GM20000 (cell line): ENCODE measurements at regions not wholly inside any gene's neighbourhood (a gene's known extent, or its start where the extent isn't known, plus 50 kb on each side); places are given as distances from the start of the nearest gene placed in this dataset.

ENCODE experiments used
- DNase-seq: peaks from one replicate; pipeline ENCODE4 v3.0.0; 2012; ENCODE audit warnings: low spot score
- CTCF ChIP-seq: IDR thresholded peaks from 2 replicates; pipeline ENCODE4 v1.5.1; 2012; ENCODE audit warnings: mild to moderate bottlenecking, control low read depth; ENCODE audit errors: extremely low read depth, missing control alignments

- TF ChIP-seq CTCF = no peak
- DNase-seq = no peak
Observed at GRCh38 chr5:14922456-14922855, 50.9 kb upstream of the ANKH start.
